ENCODE measurements at regions not wholly inside any gene's neighbourhood (a gene's known extent, or its start where the extent isn't known, plus 50 kb on each side); places are given as distances from the start of the nearest gene placed in this dataset.

- DNase-seq, result peak; percentile 54
These were observed 148.8 kb downstream of the INO80D start for GRCh38 chr2:205937211-205937610.

- peak; percentile 37 for DNase-seq
These were observed 149.5 kb downstream of the INO80D start for GRCh38 chr2:205936446-205936845.

- DNase-seq, result no peak
These were observed 151.5 kb downstream of the INO80D start for GRCh38 chr2:205934443-205934842.

GRCh38 chr2:205932861-205933260 is 153.1 kb downstream of the INO80D start:
- no peak for DNase-seq

GRCh38 chr2:205931388-205931787 is 154.6 kb downstream of the INO80D start:
- DNase-seq, result no peak

GRCh38 chr2:205930209-205930608 is 155.8 kb downstream of the INO80D start:
- DNase-seq, result no peak

GRCh38 chr2:205929246-205929942 is 156.6 kb downstream of the INO80D start:
- DNase-seq, result no peak

- DNase-seq, result peak; percentile 86
These were observed 160.3 kb downstream of the INO80D start for GRCh38 chr2:205925373-205926337.

- no peak for DNase-seq
These were observed 161.3 kb downstream of the INO80D start for GRCh38 chr2:205924676-205925075.

- no peak for DNase-seq
These were observed 170.8 kb downstream of the INO80D start for GRCh38 chr2:205915130-205915524.

GRCh38 chr2:205914213-205915129 is 171.5 kb downstream of the INO80D start:
- DNase-seq, result no peak

GRCh38 chr2:205913668-205914067 is 172.3 kb downstream of the INO80D start:
- DNase-seq, result no peak

- no peak for DNase-seq
These were observed 174.7 kb downstream of the INO80D start for GRCh38 chr2:205911306-205911705.

- DNase-seq, result no peak
These were observed 176.8 kb downstream of the INO80D start for GRCh38 chr2:205909184-205909572.

- peak; percentile 58 for DNase-seq
These were observed 177.5 kb downstream of the INO80D start for GRCh38 chr2:205908212-205909183.

GRCh38 chr2:205906419-205906818 is 179.6 kb downstream of the INO80D start:
- DNase-seq, result no peak

GRCh38 chr2:205905576-205905975 is 180.4 kb downstream of the INO80D start:
- no peak for DNase-seq

GRCh38 chr2:205904873-205905272 is 181.1 kb downstream of the INO80D start:
- DNase-seq, result no peak

- no peak for DNase-seq
These were observed 182.3 kb downstream of the INO80D start for GRCh38 chr2:205903549-205904129.

GRCh38 chr2:205902900-205903237 is 183.1 kb downstream of the INO80D start:
- DNase-seq, result no peak
